NB4 (cell line): ENCODE measurements at regions not wholly inside any gene's neighbourhood (a gene's known extent, or its start where the extent isn't known, plus 50 kb on each side); places are given as distances from the start of the nearest gene placed in this dataset.

Experiments
- DNase-seq: peaks from one replicate; pipeline ENCODE4 v3.0.0; 2010; ENCODE audit warnings: low read depth
- H3K4me3 ChIP-seq: one replicate; pipeline ENCODE4 v1.5.1; 2011; ENCODE audit warnings: mild to moderate bottlenecking, low read depth, low read length, moderate library complexity
- CTCF ChIP-seq: IDR thresholded peaks from one replicate; pipeline ENCODE4 v1.5.1; 2012; ENCODE audit warnings: low read depth, low read length
- MYC ChIP-seq: IDR thresholded peaks from 2 replicates; pipeline ENCODE4 v1.6.1; 2011; ENCODE audit warnings: low read depth, low read length
- POLR2A ChIP-seq: IDR thresholded peaks from 2 replicates; pipeline ENCODE4 v1.6.1; 2011; ENCODE audit warnings: mild to moderate bottlenecking; ENCODE audit not compliant: insufficient read length; ENCODE audit errors: extremely low read depth
- TF ChIP-seq, protein P1 (sequence below): IDR thresholded peaks from 2 replicates; pipeline ENCODE4 v1.6.1; 2011; ENCODE audit warnings: low read depth, low read length

DNA sequence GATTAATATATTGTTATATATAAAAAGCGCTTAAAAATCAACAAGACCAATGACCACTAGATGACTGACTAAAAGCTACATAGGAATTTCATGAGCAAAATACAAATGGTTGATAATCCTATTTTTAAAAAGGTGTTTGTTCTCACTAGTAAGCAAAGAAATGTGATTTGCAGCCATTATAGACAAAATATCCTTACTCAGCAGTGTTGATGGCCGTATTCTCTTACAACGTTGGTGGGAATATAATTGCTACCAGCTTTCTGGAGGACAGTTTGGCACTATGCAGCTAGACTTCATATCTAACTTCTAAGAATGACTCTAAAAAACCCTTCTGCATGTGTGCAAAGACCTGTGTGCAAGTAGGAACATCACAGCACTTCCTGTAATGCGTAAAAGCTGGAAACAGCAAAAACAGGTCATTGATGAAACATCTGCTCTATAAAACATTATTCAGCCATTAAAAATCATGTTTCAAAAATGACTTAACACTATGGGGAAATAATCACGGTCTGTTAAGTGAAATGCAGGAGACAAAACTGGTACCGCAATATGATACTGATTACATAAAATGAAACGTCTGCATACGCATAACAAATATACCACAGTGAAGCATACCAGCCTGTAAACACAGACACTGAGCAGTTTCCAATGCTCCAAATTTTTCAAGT is 70.1 kb upstream of the LINC01488 start:
- no peak for TF ChIP-seq POLR2A
- TF ChIP-seq MYC, result no peak
- no peak for TF ChIP-seq CTCF
- TF ChIP-seq, protein P1, sequence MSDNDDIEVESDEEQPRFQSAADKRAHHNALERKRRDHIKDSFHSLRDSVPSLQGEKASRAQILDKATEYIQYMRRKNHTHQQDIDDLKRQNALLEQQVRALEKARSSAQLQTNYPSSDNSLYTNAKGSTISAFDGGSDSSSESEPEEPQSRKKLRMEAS, result no peak
- H3K4me3 ChIP-seq, result no peak overlapping the region
- no peak for DNase-seq

- DNase-seq, result no peak
- TF ChIP-seq POLR2A (no peak), CTCF (no peak), MYC (no peak)
- TF ChIP-seq, protein P1, result no peak
- no peak overlapping the region for H3K4me3 ChIP-seq
These were observed 68.3 kb upstream of the LINC01488 start for GRCh38 chr11:69413015-69413801.

DNA sequence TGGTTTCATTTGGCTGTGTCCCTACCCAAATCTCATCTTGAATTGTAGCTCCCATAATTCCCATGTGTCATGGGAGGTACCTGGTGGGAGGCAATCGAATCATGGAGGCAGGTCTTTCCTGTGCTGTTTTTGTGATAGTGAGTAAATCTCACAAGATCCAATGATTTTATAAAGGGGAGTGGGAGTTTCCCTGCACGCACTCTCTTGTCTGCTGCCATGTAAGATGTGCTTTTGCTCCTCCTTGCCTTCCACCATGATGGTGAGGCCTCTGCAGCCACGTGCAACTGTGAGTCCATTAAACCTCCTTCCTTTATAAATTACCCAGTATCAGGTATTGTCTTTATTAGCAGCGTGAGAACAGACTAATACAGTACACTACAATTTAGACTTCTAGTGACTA is 67.5 kb upstream of the LINC01488 start:
- no peak for DNase-seq
- H3K4me3 ChIP-seq, result no peak overlapping the region
- TF ChIP-seq MYC (no peak), CTCF (no peak), POLR2A (no peak)
- TF ChIP-seq, protein P1, result no peak

DNA sequence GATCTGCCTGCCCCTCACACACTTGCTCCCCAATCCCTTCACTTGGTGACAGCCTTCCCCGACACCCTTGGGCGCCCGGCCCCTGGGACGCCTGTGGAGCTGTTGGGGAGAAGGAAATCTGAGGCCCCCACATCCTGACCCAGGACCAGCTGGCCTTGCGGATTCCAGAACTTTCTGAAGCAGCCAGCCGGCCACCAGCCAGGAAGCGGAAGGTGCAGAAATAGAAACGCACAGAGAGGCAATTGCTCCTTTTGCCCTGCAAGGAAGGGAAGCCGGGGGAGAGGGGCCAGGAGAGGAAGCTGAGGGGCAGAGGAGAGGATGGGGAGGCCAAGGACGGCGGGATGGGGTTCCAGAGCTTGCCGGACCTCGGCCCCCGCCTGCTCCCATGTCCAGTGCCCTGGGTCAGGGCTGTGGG is 66.7 kb upstream of the LINC01488 start:
- no peak overlapping the region for H3K4me3 ChIP-seq
- DNase-seq, result no peak
- TF ChIP-seq CTCF (no peak), MYC (no peak), POLR2A (no peak)
- TF ChIP-seq, protein P1, result no peak

DNA sequence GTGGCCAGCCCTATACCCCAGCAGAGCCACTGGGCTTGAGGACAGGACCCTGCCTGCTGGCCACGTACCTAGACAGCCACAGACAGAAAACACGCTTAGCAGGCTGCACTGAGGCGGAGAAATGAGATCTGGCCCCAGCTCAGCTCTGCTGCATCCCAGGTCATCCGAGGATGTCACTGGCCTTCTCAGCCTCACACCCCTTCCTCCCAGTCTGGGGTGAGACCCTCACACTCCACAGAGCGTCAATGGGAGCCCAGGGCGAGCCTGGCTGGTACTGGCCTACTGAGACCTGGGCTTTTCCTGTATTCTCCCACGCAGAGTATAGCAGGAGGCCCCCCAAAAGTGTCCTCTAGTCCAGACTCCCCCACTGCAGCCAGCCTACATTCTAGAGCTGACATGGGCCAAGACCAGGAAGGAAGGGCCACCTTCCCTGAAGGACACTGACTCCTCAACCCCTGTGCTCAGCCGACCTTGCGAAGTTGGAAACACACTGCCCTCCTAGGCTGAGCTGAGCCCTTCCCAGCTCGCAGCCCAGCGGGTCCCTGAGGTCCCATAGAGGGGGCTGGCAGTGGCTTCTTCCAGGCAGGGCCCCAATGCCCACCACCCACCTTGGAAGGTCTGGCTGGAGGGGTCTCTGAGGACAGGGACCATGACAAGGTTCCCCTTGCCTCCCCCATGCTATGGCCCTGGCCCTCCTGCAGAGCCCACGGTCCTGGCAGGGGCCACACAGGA is 65.9 kb upstream of the LINC01488 start:
- no peak overlapping the region for H3K4me3 ChIP-seq
- DNase-seq, result no peak
- TF ChIP-seq POLR2A (no peak), CTCF (no peak), MYC (no peak)
- TF ChIP-seq, protein P1, result no peak
